ENCODE measurements at regions not wholly inside any gene's neighbourhood (a gene's known extent, or its start where the extent isn't known, plus 50 kb on each side); places are given as distances from the start of the nearest gene placed in this dataset.

DNA sequence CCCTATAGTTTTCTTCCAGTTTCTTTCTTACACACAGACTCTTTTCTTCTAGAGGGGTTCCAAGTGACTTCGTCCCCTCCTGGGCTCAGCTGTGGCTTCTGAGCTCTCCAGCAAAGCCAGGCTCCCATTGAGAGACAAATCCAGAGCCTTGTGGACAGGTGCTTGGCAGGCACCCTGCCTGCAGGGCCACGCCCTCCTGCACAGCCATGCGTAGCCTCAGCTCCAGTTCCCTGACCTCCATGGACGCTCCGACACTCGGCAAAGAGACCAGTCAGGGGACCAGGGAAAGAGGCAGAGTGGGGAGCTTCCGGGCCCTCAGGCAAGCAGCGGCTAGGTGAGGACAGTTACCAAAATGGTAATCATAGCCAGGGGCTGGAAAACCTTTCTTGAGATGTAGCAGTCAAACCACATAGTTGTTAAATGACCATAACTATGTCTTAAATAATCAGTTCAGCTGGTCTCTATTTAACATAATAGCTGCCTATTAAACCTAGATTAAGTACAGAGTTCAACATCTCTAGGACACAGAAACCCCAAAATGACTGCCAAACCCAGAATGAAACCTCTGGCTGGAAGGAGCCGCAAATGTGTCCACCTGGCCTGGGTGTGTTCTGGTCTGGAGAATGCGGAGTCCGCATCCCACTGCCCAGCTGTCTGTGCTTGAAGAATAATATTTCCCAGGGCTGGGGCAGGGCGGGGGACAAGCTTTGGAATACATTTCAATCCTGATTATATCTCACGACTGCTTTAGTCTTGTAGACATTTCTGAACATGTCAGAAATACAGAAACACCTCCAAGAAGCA is 69.3 kb upstream of the RGMA start:
- DNase-seq (ENCODE audit: extremely low read depth in 1 of 4, low spot score in 3 of 4) (no peak), FAIRE-seq (no peak), ATAC-seq (no peak)
- no peak overlapping the region for H2AFZ ChIP-seq (ENCODE audit: low read depth, low read length)
- H3K27ac ChIP-seq (ENCODE audit: extremely low read depth, low read depth, low read length): no peak overlapping the region
- in situ Hi-C loops (cut with MboI): no loop called here
- intact Hi-C loops (cut with micrococcal nuclease): no loop called here
- BruUV-seq (replicated peaks): no TSS peak
- ChIA-PET POLR2A (no interaction called here), CTCF (ENCODE audit: low intra/inter-chr PET ratio) (no interaction called here)
- no peak overlapping the region for H3K4me2 ChIP-seq (ENCODE audit: insufficient read depth, low read length)
- H3K36me3 ChIP-seq (ENCODE audit: control insufficient read depth, insufficient read depth, low read length): no peaks in the 10 kb centered on the region
- no peaks in the 10 kb centered on the region for H3K9me1 ChIP-seq (ENCODE audit: control insufficient read depth, insufficient read depth, low read length)
- H3K4me1 ChIP-seq (replicated peaks in 1 of 2; ENCODE audit: control insufficient read depth in 2 of 2, insufficient read depth in 2 of 2, low read length in 2 of 2): no peaks in the 10 kb centered on the region
- under 1% methylated on average over 13 of the region's 13 CpGs for WGBS (ENCODE audit: insufficient coverage, low coverage, missing lambda C conversion rate)
- peaks cover 10 to 35% of the 10 kb centered on the region in 2 experiments; a peak in 3 of 5 replicates for H3K27me3 ChIP-seq (ENCODE audit: control insufficient read depth in 2 of 2, insufficient read depth in 2 of 2, low read length in 2 of 2)
- no peaks in the 10 kb centered on the region for H3K79me2 ChIP-seq (ENCODE audit: control insufficient read depth, insufficient read depth, low read length)
- no peaks in the 10 kb centered on the region for H4K20me1 ChIP-seq (replicated peaks; ENCODE audit: control insufficient read depth, insufficient read depth, low read length)
- no peak overlapping the region for H3K9ac ChIP-seq (ENCODE audit: insufficient read depth in 1 of 2, low read depth in 2 of 2, low read length in 2 of 2)
- H3K9me3 ChIP-seq (replicated peaks; ENCODE audit: control insufficient read depth, insufficient read depth, low read depth, low read length): no peaks in the 10 kb centered on the region
- TF ChIP-seq HDAC2 (IDR thresholded peaks at IDR 0.05) (no peak), ZKSCAN1 (IDR thresholded peaks at IDR 0.05; ENCODE audit: low read depth, low read length) (no peak), ZNF253 (CRISPR knock-in tag; conservative IDR thresholded peaks at IDR 0.05) (no peak), NFIC (IDR thresholded peaks at IDR 0.05) (no peak), SNRNP70 (optimal IDR thresholded peaks at IDR 0.05; ENCODE audit: low read depth, low read length) (no peak), MTA3 (IDR thresholded peaks at IDR 0.05; ENCODE audit: borderline replicate concordance) (no peak), FOXK2 (conservative IDR thresholded peaks at IDR 0.05 in 1 of 2, IDR thresholded peaks at IDR 0.05 in 1 of 2; ENCODE audit: low read depth in 2 of 2) (no peak), PHB2 (IDR thresholded peaks at IDR 0.05; ENCODE audit: low read depth) (no peak), ZFP36 (IDR thresholded peaks at IDR 0.05; ENCODE audit: low read depth, low read length, partially characterized antibody) (no peak)
- TF ChIP-seq, protein P1, sequence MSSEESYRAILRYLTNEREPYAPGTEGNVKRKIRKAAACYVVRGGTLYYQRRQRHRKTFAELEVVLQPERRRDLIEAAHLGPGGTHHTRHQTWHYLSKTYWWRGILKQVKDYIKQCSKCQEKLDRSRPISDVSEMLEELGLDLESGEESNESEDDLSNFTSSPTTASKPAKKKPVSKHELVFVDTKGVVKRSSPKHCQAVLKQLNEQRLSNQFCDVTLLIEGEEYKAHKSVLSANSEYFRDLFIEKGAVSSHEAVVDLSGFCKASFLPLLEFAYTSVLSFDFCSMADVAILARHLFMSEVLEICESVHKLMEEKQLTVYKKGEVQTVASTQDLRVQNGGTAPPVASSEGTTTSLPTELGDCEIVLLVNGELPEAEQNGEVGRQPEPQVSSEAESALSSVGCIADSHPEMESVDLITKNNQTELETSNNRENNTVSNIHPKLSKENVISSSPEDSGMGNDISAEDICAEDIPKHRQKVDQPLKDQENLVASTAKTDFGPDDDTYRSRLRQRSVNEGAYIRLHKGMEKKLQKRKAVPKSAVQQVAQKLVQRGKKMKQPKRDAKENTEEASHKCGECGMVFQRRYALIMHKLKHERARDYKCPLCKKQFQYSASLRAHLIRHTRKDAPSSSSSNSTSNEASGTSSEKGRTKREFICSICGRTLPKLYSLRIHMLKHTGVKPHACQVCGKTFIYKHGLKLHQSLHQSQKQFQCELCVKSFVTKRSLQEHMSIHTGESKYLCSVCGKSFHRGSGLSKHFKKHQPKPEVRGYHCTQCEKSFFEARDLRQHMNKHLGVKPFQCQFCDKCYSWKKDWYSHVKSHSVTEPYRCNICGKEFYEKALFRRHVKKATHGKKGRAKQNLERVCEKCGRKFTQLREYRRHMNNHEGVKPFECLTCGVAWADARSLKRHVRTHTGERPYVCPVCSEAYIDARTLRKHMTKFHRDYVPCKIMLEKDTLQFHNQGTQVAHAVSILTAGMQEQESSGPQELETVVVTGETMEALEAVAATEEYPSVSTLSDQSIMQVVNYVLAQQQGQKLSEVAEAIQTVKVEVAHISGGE (CRISPR knock-in tag; IDR thresholded peaks at IDR 0.05): no peak
- TF ChIP-seq, protein P2, sequence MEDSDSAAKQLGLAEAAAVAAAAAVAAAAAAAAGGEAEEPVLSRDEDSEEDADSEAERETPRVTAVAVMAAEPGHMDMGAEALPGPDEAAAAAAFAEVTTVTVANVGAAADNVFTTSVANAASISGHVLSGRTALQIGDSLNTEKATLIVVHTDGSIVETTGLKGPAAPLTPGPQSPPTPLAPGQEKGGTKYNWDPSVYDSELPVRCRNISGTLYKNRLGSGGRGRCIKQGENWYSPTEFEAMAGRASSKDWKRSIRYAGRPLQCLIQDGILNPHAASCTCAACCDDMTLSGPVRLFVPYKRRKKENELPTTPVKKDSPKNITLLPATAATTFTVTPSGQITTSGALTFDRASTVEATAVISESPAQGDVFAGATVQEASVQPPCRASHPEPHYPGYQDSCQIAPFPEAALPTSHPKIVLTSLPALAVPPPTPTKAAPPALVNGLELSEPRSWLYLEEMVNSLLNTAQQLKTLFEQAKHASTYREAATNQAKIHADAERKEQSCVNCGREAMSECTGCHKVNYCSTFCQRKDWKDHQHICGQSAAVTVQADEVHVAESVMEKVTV (CRISPR knock-in tag; IDR thresholded peaks at IDR 0.05): no peak
- no peak overlapping the region for H3K4me3 ChIP-seq

Data from K562 (cell line).